ENCODE measurements at regions not wholly inside any gene's neighbourhood (a gene's known extent, or its start where the extent isn't known, plus 50 kb on each side); places are given as distances from the start of the nearest gene placed in this dataset.
A peak's percentile ranks its signal among the peaks of the same experiment; 100 is the strongest.

DNA sequence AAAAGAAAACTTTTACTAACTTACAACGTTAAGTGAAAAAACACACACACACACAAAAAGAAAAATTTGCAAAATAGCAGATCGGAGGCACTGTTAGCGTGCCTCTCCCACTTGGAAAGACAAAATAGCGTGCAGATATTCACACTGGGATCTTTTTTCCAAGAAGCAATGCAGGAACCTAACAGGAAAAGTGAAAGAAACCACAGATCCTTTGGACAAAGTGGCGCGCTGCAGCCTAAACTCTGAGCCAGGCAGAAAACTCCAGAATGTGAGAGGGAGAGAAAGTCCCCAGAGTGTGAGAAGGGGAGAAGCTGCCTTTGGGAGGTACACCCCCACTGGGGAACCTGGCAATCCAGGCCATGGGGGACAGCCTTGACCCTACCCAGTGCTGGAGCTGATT, 70.7 kb upstream of the SERPINE2 start:
- H4K8ac ChIP-seq (ENCODE audit: extremely low read depth, insufficient read depth, low read length), result no peak overlapping the region
- no peaks in the 10 kb centered on the region for H3K9me3 ChIP-seq (ENCODE audit: insufficient read depth in 2 of 2, low read depth in 1 of 2, low read length in 1 of 2)
- no peak overlapping the region for H4K91ac ChIP-seq (replicated peaks; ENCODE audit: insufficient read length, low read length)
- no peak overlapping the region for H3K14ac ChIP-seq (ENCODE audit: insufficient read length)
- H3K4me1 ChIP-seq (replicated peaks in 1 of 4; ENCODE audit: control insufficient read depth in 3 of 4, insufficient read depth in 4 of 4, low read length in 3 of 4), result peaks cover 0 to 3% (median 2%) of the 10 kb centered on the region in 4 experiments; a peak in 4 of 7 replicates
- no peaks in the 10 kb centered on the region for H4K20me1 ChIP-seq (replicated peaks in 1 of 2; ENCODE audit: control insufficient read depth in 1 of 2, insufficient read depth in 2 of 2, low read length in 2 of 2)
- H3K36me3 ChIP-seq (ENCODE audit: control insufficient read depth in 2 of 4, insufficient read depth in 4 of 4, low read length in 3 of 4), result no peaks in the 10 kb centered on the region
- no peak overlapping the region for H2BK15ac ChIP-seq (ENCODE audit: low read length)
- DNase-seq (ENCODE audit: low read depth in 1 of 2, low spot score in 2 of 2) (no peak), FAIRE-seq (no peak)
- ChIA-PET CTCF (ENCODE audit: partially characterized antibody) (interaction anchor here (0.7 to 2.8 kb wide), 8 partner anchors 8 to 174 kb away, joined by 3 to 15 read pairs (median 6); no protein-coding TSS in a partner anchor), POLR2A (ENCODE audit: partially characterized antibody) (no interaction called here)
- 0 out of 2 replicates have a peak overlapping the region, but pooled peaks have one; percentile 25 for H2AFZ ChIP-seq (ENCODE audit: low read length)
- H3K4ac ChIP-seq (replicated peaks; ENCODE audit: insufficient read length, low read depth, low read length), result no peak overlapping the region
- H2BK5ac ChIP-seq (ENCODE audit: low read depth, low read length), result no peak overlapping the region
- H2BK120ac ChIP-seq (replicated peaks; ENCODE audit: low read depth, low read length), result no peak overlapping the region
- peaks cover 0 to 1% (median 0%) of the 10 kb centered on the region in 4 experiments; a peak in 1 of 7 replicates for H3K27me3 ChIP-seq (replicated peaks in 1 of 4; ENCODE audit: control insufficient read depth in 3 of 4, extremely low read depth in 1 of 4, insufficient read depth in 3 of 4, low read length in 3 of 4)
- H2BK20ac ChIP-seq (ENCODE audit: low read length), result no peak overlapping the region
- H3K56ac ChIP-seq (replicated peaks; ENCODE audit: insufficient read length, low read depth, low read length), result no peak overlapping the region
- no peaks in the 10 kb centered on the region for H3K79me1 ChIP-seq (ENCODE audit: low read depth, low read length)
- no peaks in the 10 kb centered on the region for H3K79me2 ChIP-seq (ENCODE audit: control insufficient read depth in 1 of 2, insufficient read depth in 2 of 2, low read length in 2 of 2)
- no peak overlapping the region for H3K4me2 ChIP-seq (ENCODE audit: insufficient read depth in 1 of 2, low read depth in 2 of 2, low read length in 2 of 2)
- no peak overlapping the region for H3K9ac ChIP-seq (replicated peaks in 1 of 4; ENCODE audit: extremely low read depth in 1 of 4, low read depth in 3 of 4, low read length in 3 of 4)
- H3K27ac ChIP-seq (ENCODE audit: low read depth, low read length), result no peak overlapping the region
- no peaks in the 10 kb centered on the region for H3K23me2 ChIP-seq (ENCODE audit: low read depth, low read length)
- H3K18ac ChIP-seq (ENCODE audit: extremely low read depth, low read length), result no peak overlapping the region
- H4K5ac ChIP-seq (ENCODE audit: insufficient read length, low read depth, low read length), result no peak overlapping the region
- WGBS, 2 experiments (ENCODE audit: extremely low coverage in 1 of 2, insufficient coverage in 1 of 2, insufficient read length in 1 of 2, insufficient replicate concordance in 2 of 2, low coverage in 1 of 2, low lambda C conversion rate in 2 of 2, missing lambda C conversion rate in 1 of 2), result 95% methylated on average over 6 of the region's 6 CpGs; no CpG with 5 or more reads in 1 of the 2 experiments
- H2AK5ac ChIP-seq (ENCODE audit: low read depth, low read length), result no peak overlapping the region
- H2BK12ac ChIP-seq (ENCODE audit: low read depth, low read length), result no peak overlapping the region
- no peak overlapping the region for H3K4me3 ChIP-seq (ENCODE audit: extremely low read depth in 1 of 4, insufficient read depth in 2 of 4, low read depth in 3 of 4, low read length in 4 of 4)
- no peak overlapping the region for H3K23ac ChIP-seq (ENCODE audit: insufficient read length)
- TF ChIP-seq, protein P1, sequence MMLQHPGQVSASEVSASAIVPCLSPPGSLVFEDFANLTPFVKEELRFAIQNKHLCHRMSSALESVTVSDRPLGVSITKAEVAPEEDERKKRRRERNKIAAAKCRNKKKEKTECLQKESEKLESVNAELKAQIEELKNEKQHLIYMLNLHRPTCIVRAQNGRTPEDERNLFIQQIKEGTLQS (IDR thresholded peaks at IDR 0.05; ENCODE audit: insufficient read depth, low read depth, low read length), result no peak
- TF ChIP-seq EP300 (IDR thresholded peaks at IDR 0.05; ENCODE audit: borderline replicate concordance in 1 of 2, low read depth in 2 of 2, low read length in 2 of 2) (no peak), CBX5 (IDR thresholded peaks at IDR 0.05; ENCODE audit: low read depth, low read length) (no peak), RFX5 (IDR thresholded peaks at IDR 0.05; ENCODE audit: borderline replicate concordance, low read depth, low read length) (no peak), SRF (IDR thresholded peaks at IDR 0.05; ENCODE audit: low read depth, low read length) (no peak)
